Gastroesophageal sphincter (tissue), 3 donors: ENCODE measurements at regions not wholly inside any gene's neighbourhood (a gene's known extent, or its start where the extent isn't known, plus 50 kb on each side); places are given as distances from the start of the nearest gene placed in this dataset.

Experiments used
- CTCF ChIP-seq, 4 experiments: fragments of 200-600 bp in 2 of 4; fragments of 450-650 bp in 2 of 4; sonication (generic) in 1 of 4; IDR thresholded peaks; one replicate each; pipeline ENCODE4 v1.5.1; 2017 to 2019; ENCODE audit warnings: antibody characterized with exemption in 4 of 4, mild to moderate bottlenecking in 2 of 4, moderate library complexity in 2 of 4
- EP300 ChIP-seq: sonication (generic); formaldehyde crosslinking; IDR thresholded peaks from one replicate; pipeline ENCODE4 v1.6.1; 2017; ENCODE audit warnings: antibody characterized with exemption, mild to moderate bottlenecking
- POLR2A ChIP-seq, 2 donors: fragments of 450-650 bp; IDR thresholded peaks; one replicate each; pipeline ENCODE4 v1.6.1; 2017; ENCODE audit warnings: antibody characterized with exemption in 2 of 2, mild to moderate bottlenecking in 2 of 2, moderate library complexity in 1 of 2

- TF ChIP-seq CTCF (IDR thresholded peaks at IDR 0.05), result no peak
- no peak for TF ChIP-seq EP300
- TF ChIP-seq POLR2A (IDR thresholded peaks at IDR 0.05), result no peak
Observed at GRCh38 chr12:53857666-53858065, 81.0 kb upstream of the HOXC13 start.
